ENCODE measurements at regions not wholly inside any gene's neighbourhood (a gene's known extent, or its start where the extent isn't known, plus 50 kb on each side); places are given as distances from the start of the nearest gene placed in this dataset.

- no peak overlapping the region for H2AFZ ChIP-seq (ENCODE audit: low read length)
- peaks cover 2% of the 10 kb centered on the region; the same call in 1 of the 2 replicates for H3K27me3 Mint-ChIP-seq (ENCODE audit: low read depth)
- H3K27ac ChIP-seq (ENCODE audit: insufficient read length, low read depth, low read length) = no peak overlapping the region
- H4K8ac ChIP-seq (replicated peaks; ENCODE audit: insufficient read length, low read depth, low read length) = no peak overlapping the region
- no peak overlapping the region for H3K4ac ChIP-seq (ENCODE audit: low read depth, low read length)
- H2BK120ac ChIP-seq (ENCODE audit: low read depth, low read length, poor library complexity, severe bottlenecking) = no peak overlapping the region
- H3K9ac ChIP-seq (ENCODE audit: extremely low read depth, insufficient read length, low read length) = no peak overlapping the region
- no peak overlapping the region for H2BK5ac ChIP-seq (ENCODE audit: insufficient read length, low read length)
- no peaks in the 10 kb centered on the region; a peak in 1 of 5 replicates for H3K9me3 Mint-ChIP-seq
- H3K27me3 ChIP-seq (ENCODE audit: insufficient read depth, low read length) = no peaks in the 10 kb centered on the region
- DNase-seq = no peak
- H4K91ac ChIP-seq (ENCODE audit: insufficient read length, low read depth, low read length) = no peak overlapping the region
- H4K5ac ChIP-seq (ENCODE audit: insufficient read length, low read depth, low read length) = no peak overlapping the region
- H3K4me1 ChIP-seq (ENCODE audit: insufficient read depth, low read length) = no peaks in the 10 kb centered on the region
- no peak overlapping the region for H3K27ac Mint-ChIP-seq
- H3K9me3 ChIP-seq (ENCODE audit: control insufficient read depth, low read depth, low read length) = no peaks in the 10 kb centered on the region
- no peak overlapping the region for H3K23ac ChIP-seq (ENCODE audit: insufficient read length, low read depth, low read length)
- no peak overlapping the region for H2BK12ac ChIP-seq (ENCODE audit: insufficient read length, low read depth, low read length)
- H3K14ac ChIP-seq (ENCODE audit: insufficient read depth, low read length) = no peak overlapping the region
- no peaks in the 10 kb centered on the region for H3K79me2 ChIP-seq (ENCODE audit: insufficient read depth, low read length)
- WGBS (ENCODE audit: extremely low coverage, insufficient read length, low lambda C conversion rate) = no CpG with 5 or more reads among the region's 2 CpGs
- H3K23me2 ChIP-seq (ENCODE audit: insufficient read length, low read depth, low read length, poor library complexity, severe bottlenecking) = no peaks in the 10 kb centered on the region
- H2BK15ac ChIP-seq (ENCODE audit: low read depth, low read length) = no peak overlapping the region
- no peak overlapping the region for H2AK5ac ChIP-seq (ENCODE audit: insufficient read length, low read length)
- H2BK20ac ChIP-seq (ENCODE audit: low read depth, low read length, poor library complexity, severe bottlenecking) = no peak overlapping the region
- H4K20me1 ChIP-seq (ENCODE audit: control insufficient read depth, insufficient read depth, insufficient read length) = no peaks in the 10 kb centered on the region
- no peak overlapping the region for H3T11ph ChIP-seq (ENCODE audit: low read length)
- H3K79me1 ChIP-seq (ENCODE audit: insufficient read depth, low read depth, low read length, poor library complexity, severe bottlenecking) = no peaks in the 10 kb centered on the region
- no peak overlapping the region for H3K4me3 Mint-ChIP-seq
- no peaks in the 10 kb centered on the region for H3K4me1 Mint-ChIP-seq
- no peak overlapping the region for H3K4me2 ChIP-seq (ENCODE audit: insufficient read depth, insufficient read length, low read length)
- no peak overlapping the region for H3K56ac ChIP-seq (ENCODE audit: insufficient read length, low read depth, low read length)
- no peaks in the 10 kb centered on the region for H3K36me3 Mint-ChIP-seq (ENCODE audit: insufficient read depth in 1 of 3, low read depth in 3 of 3)
- H3K18ac ChIP-seq (ENCODE audit: insufficient read length, low read depth, low read length) = no peak overlapping the region
- TF ChIP-seq CTCF (conservative IDR thresholded peaks at IDR 0.05) = no peak
Observed at GRCh38 chr14:29990993-29991392, 63.3 kb upstream of the PRKD1 start.

All from H9 (cell line).